HepG2 (cell line): ENCODE measurements at regions not wholly inside any gene's neighbourhood (a gene's known extent, or its start where the extent isn't known, plus 50 kb on each side); places are given as distances from the start of the nearest gene placed in this dataset.

Experiments
- IKZF1 ChIP-seq: fragments of 450-650 bp; IDR thresholded peaks from 2 replicates; pipeline ENCODE4 v1.7.1; 2016
- JARID2 ChIP-seq: sonication (generic); formaldehyde crosslinking; IDR thresholded peaks from 2 replicates; pipeline ENCODE4 v1.8.1; 2023; ENCODE audit warnings: missing genetic modification reagents, inconsistent platforms; ENCODE audit not compliant: insufficient replicate concordance
- MTA1 ChIP-seq: sonication (generic); formaldehyde crosslinking; IDR thresholded peaks from 2 replicates; pipeline ENCODE4 v1.4.0; 2020; ENCODE audit warnings: missing genetic modification reagents, mild to moderate bottlenecking, borderline replicate concordance
- ZNF737 ChIP-seq: sonication (generic); formaldehyde crosslinking; IDR thresholded peaks from 2 replicates; pipeline ENCODE4 v1.5.0; 2020; ENCODE audit warnings: missing genetic modification reagents, mild to moderate bottlenecking, borderline replicate concordance
- TF ChIP-seq, protein P1 (sequence below): sonication (generic); formaldehyde crosslinking; IDR thresholded peaks from 2 replicates; pipeline ENCODE4 v1.4.0; 2020; ENCODE audit warnings: missing genetic modification reagents
- TF ChIP-seq, protein P2 (sequence below): sonication (generic); formaldehyde crosslinking; IDR thresholded peaks from 2 replicates; pipeline ENCODE4 v1.5.0; 2020; ENCODE audit warnings: missing genetic modification reagents, mild to moderate bottlenecking, borderline replicate concordance
- TF ChIP-seq, protein P3 (sequence below): IDR thresholded peaks from 2 replicates; pipeline ENCODE4 v1.6.1; 2016; ENCODE audit warnings: low read depth, control low read depth
- TF ChIP-seq, protein P4 (sequence below): IDR thresholded peaks from 2 replicates; pipeline ENCODE4 v1.6.1; 2016; ENCODE audit warnings: missing compliant biosample characterization, missing genetic modification reagents, borderline replicate concordance
- TF ChIP-seq, protein P5 (sequence below): sonication (generic); formaldehyde crosslinking; IDR thresholded peaks from 2 replicates; pipeline ENCODE4 v1.5.0; 2020; ENCODE audit warnings: mild to moderate bottlenecking, missing genetic modification reagents, moderate library complexity

DNA sequence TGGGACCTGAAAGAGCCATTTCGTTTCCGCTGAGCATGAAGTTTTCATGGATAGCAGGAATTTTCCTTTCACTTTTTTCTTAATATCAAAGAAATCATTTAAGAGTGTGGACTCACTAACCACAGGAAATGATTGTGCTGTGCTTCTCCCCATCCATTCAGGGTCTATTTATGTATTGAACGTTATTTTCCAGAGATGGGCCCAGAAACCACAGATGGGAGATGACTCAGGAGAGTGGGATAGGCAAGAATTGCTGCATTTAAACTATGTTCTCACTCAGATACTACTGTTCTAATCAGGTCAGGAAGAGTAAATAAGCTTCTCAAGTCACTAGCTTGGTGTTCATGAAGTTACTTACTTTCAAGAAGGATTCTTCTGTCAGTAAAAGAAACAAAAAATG lies 763.8 kb downstream of the DTWD2 start:
- TF ChIP-seq, protein P1, sequence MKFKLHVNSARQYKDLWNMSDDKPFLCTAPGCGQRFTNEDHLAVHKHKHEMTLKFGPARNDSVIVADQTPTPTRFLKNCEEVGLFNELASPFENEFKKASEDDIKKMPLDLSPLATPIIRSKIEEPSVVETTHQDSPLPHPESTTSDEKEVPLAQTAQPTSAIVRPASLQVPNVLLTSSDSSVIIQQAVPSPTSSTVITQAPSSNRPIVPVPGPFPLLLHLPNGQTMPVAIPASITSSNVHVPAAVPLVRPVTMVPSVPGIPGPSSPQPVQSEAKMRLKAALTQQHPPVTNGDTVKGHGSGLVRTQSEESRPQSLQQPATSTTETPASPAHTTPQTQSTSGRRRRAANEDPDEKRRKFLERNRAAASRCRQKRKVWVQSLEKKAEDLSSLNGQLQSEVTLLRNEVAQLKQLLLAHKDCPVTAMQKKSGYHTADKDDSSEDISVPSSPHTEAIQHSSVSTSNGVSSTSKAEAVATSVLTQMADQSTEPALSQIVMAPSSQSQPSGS (CRISPR knock-in tag): no peak
- no peak for TF ChIP-seq JARID2
- no peak for TF ChIP-seq MTA1
- TF ChIP-seq, protein P2, sequence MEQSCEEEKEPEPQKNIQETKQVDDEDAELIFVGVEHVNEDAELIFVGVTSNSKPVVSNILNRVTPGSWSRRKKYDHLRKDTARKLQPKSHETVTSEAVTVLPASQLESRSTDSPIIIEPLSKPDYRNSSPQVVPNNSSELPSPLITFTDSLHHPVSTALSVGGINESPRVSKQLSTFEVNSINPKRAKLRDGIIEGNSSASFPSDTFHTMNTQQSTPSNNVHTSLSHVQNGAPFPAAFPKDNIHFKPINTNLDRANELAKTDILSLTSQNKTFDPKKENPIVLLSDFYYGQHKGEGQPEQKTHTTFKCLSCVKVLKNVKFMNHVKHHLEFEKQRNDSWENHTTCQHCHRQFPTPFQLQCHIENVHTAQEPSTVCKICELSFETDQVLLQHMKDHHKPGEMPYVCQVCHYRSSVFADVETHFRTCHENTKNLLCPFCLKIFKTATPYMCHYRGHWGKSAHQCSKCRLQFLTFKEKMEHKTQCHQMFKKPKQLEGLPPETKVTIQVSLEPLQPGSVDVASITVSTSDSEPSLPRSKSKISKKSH (CRISPR knock-in tag): no peak
- TF ChIP-seq IKZF1: no peak
- TF ChIP-seq, protein P3, sequence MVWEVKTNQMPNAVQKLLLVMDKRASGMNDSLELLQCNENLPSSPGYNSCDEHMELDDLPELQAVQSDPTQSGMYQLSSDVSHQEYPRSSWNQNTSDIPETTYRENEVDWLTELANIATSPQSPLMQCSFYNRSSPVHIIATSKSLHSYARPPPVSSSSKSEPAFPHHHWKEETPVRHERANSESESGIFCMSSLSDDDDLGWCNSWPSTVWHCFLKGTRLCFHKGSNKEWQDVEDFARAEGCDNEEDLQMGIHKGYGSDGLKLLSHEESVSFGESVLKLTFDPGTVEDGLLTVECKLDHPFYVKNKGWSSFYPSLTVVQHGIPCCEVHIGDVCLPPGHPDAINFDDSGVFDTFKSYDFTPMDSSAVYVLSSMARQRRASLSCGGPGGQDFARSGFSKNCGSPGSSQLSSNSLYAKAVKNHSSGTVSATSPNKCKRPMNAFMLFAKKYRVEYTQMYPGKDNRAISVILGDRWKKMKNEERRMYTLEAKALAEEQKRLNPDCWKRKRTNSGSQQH (CRISPR knock-in tag): no peak
- TF ChIP-seq, protein P4, sequence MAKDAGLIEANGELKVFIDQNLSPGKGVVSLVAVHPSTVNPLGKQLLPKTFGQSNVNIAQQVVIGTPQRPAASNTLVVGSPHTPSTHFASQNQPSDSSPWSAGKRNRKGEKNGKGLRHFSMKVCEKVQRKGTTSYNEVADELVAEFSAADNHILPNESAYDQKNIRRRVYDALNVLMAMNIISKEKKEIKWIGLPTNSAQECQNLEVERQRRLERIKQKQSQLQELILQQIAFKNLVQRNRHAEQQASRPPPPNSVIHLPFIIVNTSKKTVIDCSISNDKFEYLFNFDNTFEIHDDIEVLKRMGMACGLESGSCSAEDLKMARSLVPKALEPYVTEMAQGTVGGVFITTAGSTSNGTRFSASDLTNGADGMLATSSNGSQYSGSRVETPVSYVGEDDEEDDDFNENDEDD: no peak
- TF ChIP-seq ZNF737 (CRISPR knock-in tag): no peak
- TF ChIP-seq, protein P5, sequence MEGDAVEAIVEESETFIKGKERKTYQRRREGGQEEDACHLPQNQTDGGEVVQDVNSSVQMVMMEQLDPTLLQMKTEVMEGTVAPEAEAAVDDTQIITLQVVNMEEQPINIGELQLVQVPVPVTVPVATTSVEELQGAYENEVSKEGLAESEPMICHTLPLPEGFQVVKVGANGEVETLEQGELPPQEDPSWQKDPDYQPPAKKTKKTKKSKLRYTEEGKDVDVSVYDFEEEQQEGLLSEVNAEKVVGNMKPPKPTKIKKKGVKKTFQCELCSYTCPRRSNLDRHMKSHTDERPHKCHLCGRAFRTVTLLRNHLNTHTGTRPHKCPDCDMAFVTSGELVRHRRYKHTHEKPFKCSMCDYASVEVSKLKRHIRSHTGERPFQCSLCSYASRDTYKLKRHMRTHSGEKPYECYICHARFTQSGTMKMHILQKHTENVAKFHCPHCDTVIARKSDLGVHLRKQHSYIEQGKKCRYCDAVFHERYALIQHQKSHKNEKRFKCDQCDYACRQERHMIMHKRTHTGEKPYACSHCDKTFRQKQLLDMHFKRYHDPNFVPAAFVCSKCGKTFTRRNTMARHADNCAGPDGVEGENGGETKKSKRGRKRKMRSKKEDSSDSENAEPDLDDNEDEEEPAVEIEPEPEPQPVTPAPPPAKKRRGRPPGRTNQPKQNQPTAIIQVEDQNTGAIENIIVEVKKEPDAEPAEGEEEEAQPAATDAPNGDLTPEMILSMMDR (CRISPR knock-in tag): no peak
